OCI-LY7 (cell line): ENCODE measurements at regions not wholly inside any gene's neighbourhood (a gene's known extent, or its start where the extent isn't known, plus 50 kb on each side); places are given as distances from the start of the nearest gene placed in this dataset.

Experiments
- BruUV-seq: library from RNA; stranded (reverse); fragments of 400-500 nt; replicated peaks from 2 replicates; lab custom pipeline; 2021; lab: Mats Ljungman, UMichigan
- CTCF ChIA-PET: fragments of 300-600 bp; sonication (Branson Sonifier 250); formaldehyde crosslinking; loops from one replicate; lab custom pipeline; 2022; ENCODE audit warnings: antibody characterized with exemption; ENCODE audit not compliant: unreplicated experiment; lab: Charles Lee
- POLR2A ChIA-PET: fragments of 300-600 bp; sonication (Branson Sonifier 250); formaldehyde crosslinking; loops from one replicate; lab custom pipeline; 2022; ENCODE audit warnings: antibody characterized with exemption; lab: Charles Lee
- DNase-seq: peaks from one replicate; pipeline ENCODE4 v3.0.0-alpha.2; 2015; ENCODE audit warnings: low spot score
- H2AFZ ChIP-seq: fragments of 200-600 bp; sonication (generic), shearing (Covaris generic); 2 replicates; pipeline ENCODE4 v1.6.1; 2014; ENCODE audit warnings: mild to moderate bottlenecking, antibody characterized with exemption, low read length, moderate library complexity
- H3K27ac ChIP-seq: fragments of 200-600 bp; sonication (generic); 2 replicates; pipeline ENCODE4 v1.5.1; 2014; ENCODE audit warnings: mixed run types, low read depth, mild to moderate bottlenecking, moderate library complexity, low read length, inconsistent platforms; ENCODE audit not compliant: poor library complexity, severe bottlenecking
- H3K36me3 ChIP-seq: fragments of 200-600 bp; sonication (generic); 2 replicates; pipeline ENCODE4 v1.6.1; 2014; ENCODE audit warnings: mild to moderate bottlenecking, antibody characterized with exemption, low read length, moderate library complexity, mixed read lengths; ENCODE audit not compliant: insufficient read depth
- H3K4me1 ChIP-seq: fragments of 200-600 bp; sonication (generic); 2 replicates; pipeline ENCODE4 v1.5.1; 2014; ENCODE audit warnings: mild to moderate bottlenecking, low read length; ENCODE audit not compliant: insufficient read depth, poor library complexity, severe bottlenecking
- H3K4me2 ChIP-seq: fragments of 200-600 bp; sonication (generic); 2 replicates; pipeline ENCODE4 v1.6.1; 2014; ENCODE audit warnings: mild to moderate bottlenecking, low read length
- H3K4me3 ChIP-seq: fragments of 200-600 bp; sonication (generic); 2 replicates; pipeline ENCODE4 v1.5.1; 2014; ENCODE audit warnings: mild to moderate bottlenecking, low read depth, low read length; ENCODE audit not compliant: poor library complexity, severe bottlenecking
- H3K79me2 ChIP-seq: fragments of 200-600 bp; sonication (generic); 2 replicates; pipeline ENCODE4 v1.6.1; 2016; ENCODE audit warnings: low read depth, mild to moderate bottlenecking, low read length, moderate library complexity, mixed read lengths; ENCODE audit not compliant: insufficient read depth
- H3K9me2 ChIP-seq: fragments of 200-600 bp; sonication (generic); 2 replicates; pipeline ENCODE4 v1.6.1; 2016; ENCODE audit warnings: mild to moderate bottlenecking, low read length, mixed read lengths; ENCODE audit not compliant: insufficient read depth
- H3K9me3 ChIP-seq: fragments of 200-600 bp; sonication (generic); 2 replicates; pipeline ENCODE4 v1.6.1; 2014; ENCODE audit warnings: mild to moderate bottlenecking, mixed run types, low read length, mixed read lengths
- H4K20me1 ChIP-seq: fragments of 200-600 bp; sonication (generic); 2 replicates; pipeline ENCODE4 v1.6.1; 2014; ENCODE audit warnings: mild to moderate bottlenecking, antibody characterized with exemption, low read length, moderate library complexity, mixed read lengths; ENCODE audit not compliant: insufficient read depth
- EZH2phosphoT487 ChIP-seq: fragments of 200-600 bp; sonication (generic); IDR thresholded peaks from 2 replicates; pipeline ENCODE4 v1.6.1; 2018; ENCODE audit warnings: low read depth, borderline replicate concordance, mild to moderate bottlenecking, mixed run types, antibody characterized with exemption, low read length, moderate library complexity, mixed read lengths
- intact Hi-C: fragments of 100-400 bp; cut with micrococcal nuclease; formaldehyde crosslinking; loops from one replicate; pipeline ENCODE4 v1.10.0; 2022; ENCODE audit not compliant: unreplicated experiment
- TF ChIP-seq, protein P1 (sequence below): fragments of 200-600 bp; sonication (generic); conservative IDR thresholded peaks from 2 replicates; pipeline ENCODE4 v1.5.1; 2014; ENCODE audit warnings: mild to moderate bottlenecking, antibody characterized with exemption, low read length, moderate library complexity, mixed read lengths

DNA sequence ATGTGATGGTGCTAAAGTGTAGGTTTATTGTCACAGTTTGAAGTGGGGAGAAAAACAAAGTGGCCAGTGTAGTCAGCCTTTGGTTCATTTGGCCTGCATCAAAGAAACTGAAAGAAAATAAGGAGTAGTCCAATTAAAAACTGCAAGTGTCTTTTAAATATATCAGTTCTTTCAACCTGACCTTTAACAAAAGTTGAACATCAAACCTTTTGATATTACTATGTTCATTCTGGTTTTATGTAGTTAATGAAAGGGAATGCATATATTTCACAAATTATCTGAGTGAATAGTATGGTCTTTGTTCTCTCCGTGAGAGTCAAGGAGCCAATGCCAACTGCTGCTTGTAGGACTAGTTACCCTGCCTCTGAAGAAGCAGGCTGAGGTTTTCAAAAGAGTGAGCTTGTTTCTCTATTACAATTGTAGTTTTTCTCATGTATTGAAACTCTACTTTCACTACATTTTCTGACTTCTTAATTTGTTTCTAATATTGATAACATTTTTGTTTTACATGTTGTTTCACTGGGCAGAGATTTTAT is 1160.8 kb upstream of the LRRTM3 start:
- POLR2A ChIA-PET = interaction anchor here (0.6 to 0.8 kb wide), 2 partner anchors 9 to 631 kb away, joined by 3 read pairs; no protein-coding TSS in a partner anchor
- Histone ChIP-seq H3K4me2 (no peak overlapping the region), H3K9me3 (no peaks in the 10 kb centered on the region), H4K20me1 (no peaks in the 10 kb centered on the region), H3K79me2 (no peaks in the 10 kb centered on the region), H3K4me1 (no peaks in the 10 kb centered on the region), H2AFZ (no peak overlapping the region), H3K9me2 (no peaks in the 10 kb centered on the region), H3K4me3 (no peak overlapping the region), H3K27ac (no peak overlapping the region), H3K36me3 (no peaks in the 10 kb centered on the region)
- CTCF ChIA-PET = no interaction called here
- DNase-seq = no peak
- intact Hi-C loops = no loop called here
- no TSS peak for BruUV-seq
- no peak for TF ChIP-seq EZH2phosphoT487
- TF ChIP-seq, protein P1, sequence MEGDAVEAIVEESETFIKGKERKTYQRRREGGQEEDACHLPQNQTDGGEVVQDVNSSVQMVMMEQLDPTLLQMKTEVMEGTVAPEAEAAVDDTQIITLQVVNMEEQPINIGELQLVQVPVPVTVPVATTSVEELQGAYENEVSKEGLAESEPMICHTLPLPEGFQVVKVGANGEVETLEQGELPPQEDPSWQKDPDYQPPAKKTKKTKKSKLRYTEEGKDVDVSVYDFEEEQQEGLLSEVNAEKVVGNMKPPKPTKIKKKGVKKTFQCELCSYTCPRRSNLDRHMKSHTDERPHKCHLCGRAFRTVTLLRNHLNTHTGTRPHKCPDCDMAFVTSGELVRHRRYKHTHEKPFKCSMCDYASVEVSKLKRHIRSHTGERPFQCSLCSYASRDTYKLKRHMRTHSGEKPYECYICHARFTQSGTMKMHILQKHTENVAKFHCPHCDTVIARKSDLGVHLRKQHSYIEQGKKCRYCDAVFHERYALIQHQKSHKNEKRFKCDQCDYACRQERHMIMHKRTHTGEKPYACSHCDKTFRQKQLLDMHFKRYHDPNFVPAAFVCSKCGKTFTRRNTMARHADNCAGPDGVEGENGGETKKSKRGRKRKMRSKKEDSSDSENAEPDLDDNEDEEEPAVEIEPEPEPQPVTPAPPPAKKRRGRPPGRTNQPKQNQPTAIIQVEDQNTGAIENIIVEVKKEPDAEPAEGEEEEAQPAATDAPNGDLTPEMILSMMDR = no peak

DNA sequence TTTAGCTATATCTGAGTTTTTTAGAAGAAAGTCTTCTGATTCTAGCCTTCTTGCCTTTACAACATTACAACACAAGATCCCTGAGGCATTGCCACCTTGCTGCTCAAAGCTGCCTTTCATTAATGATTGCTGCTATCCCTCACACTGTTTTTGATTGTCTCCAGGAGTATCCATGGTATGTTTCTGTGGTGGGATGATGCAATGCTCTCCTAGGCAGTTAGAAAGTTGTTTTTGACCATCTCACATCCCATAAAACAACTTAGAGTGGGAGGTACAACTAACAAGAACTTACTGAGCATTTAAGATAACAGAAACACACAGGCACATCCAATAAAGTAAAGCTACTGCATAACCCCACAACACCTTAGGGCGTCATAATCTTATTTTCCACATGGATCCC is 1156.0 kb upstream of the LRRTM3 start:
- Histone ChIP-seq H3K36me3 (no peaks in the 10 kb centered on the region), H3K4me1 (no peaks in the 10 kb centered on the region), H2AFZ (no peak overlapping the region), H3K4me3 (no peak overlapping the region), H3K9me3 (no peaks in the 10 kb centered on the region), H3K79me2 (no peaks in the 10 kb centered on the region), H3K9me2 (no peaks in the 10 kb centered on the region), H3K27ac (no peak overlapping the region), H3K4me2 (no peak overlapping the region), H4K20me1 (no peaks in the 10 kb centered on the region)
- intact Hi-C loops = no loop called here
- no peak for DNase-seq
- no peak for TF ChIP-seq EZH2phosphoT487
- TF ChIP-seq, protein P1 = no peak
- BruUV-seq = no TSS peak
- POLR2A ChIA-PET = interaction anchor here (0.6 kb wide), 1 partner anchor 160 kb away, joined by 4 read pairs; no protein-coding TSS in a partner anchor
- CTCF ChIA-PET = no interaction called here

DNA sequence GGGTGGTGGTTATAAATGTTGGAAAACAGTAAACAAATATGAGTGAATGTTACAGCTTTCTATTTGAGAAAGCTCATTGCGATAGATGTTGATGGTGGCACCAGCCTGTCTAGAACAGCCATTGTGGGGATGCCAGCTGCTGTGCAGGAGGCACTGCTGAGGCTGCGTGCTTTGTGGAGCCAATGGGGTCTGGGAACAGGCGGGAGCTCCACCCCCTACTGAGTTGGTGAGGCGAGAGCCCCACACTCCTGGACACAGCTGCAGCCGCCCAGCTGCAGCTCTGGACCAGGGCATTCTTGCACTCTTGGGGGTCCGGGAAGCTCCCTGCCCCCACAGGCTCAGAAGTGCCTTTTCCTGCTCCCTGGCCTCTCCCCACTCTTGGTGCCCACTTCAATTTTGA is 1147.1 kb upstream of the LRRTM3 start:
- intact Hi-C loops = no loop called here

More for the DNA sequence above, 1147.1 kb upstream of the LRRTM3 start:
- Histone ChIP-seq H4K20me1 (no peaks in the 10 kb centered on the region; the same call in 1 of the 2 replicates), H3K79me2 (no peaks in the 10 kb centered on the region), H3K9me3 (no peaks in the 10 kb centered on the region), H3K4me3 (no peak overlapping the region), H3K4me1 (no peaks in the 10 kb centered on the region), H3K9me2 (no peaks in the 10 kb centered on the region), H3K27ac (no peak overlapping the region), H2AFZ (no peak overlapping the region), H3K36me3 (no peaks in the 10 kb centered on the region), H3K4me2 (no peak overlapping the region)
- ChIA-PET CTCF (interaction anchor here (0.5 kb wide), 1 partner anchor 161 kb away, joined by 3 read pairs; no protein-coding TSS in a partner anchor), POLR2A (no interaction called here)
- TF ChIP-seq, protein P1 = no peak
- TF ChIP-seq EZH2phosphoT487 = no peak
- BruUV-seq = no TSS peak
- no peak for DNase-seq
